ENCODE measurements at regions not wholly inside any gene's neighbourhood (a gene's known extent, or its start where the extent isn't known, plus 50 kb on each side); places are given as distances from the start of the nearest gene placed in this dataset.

DNA sequence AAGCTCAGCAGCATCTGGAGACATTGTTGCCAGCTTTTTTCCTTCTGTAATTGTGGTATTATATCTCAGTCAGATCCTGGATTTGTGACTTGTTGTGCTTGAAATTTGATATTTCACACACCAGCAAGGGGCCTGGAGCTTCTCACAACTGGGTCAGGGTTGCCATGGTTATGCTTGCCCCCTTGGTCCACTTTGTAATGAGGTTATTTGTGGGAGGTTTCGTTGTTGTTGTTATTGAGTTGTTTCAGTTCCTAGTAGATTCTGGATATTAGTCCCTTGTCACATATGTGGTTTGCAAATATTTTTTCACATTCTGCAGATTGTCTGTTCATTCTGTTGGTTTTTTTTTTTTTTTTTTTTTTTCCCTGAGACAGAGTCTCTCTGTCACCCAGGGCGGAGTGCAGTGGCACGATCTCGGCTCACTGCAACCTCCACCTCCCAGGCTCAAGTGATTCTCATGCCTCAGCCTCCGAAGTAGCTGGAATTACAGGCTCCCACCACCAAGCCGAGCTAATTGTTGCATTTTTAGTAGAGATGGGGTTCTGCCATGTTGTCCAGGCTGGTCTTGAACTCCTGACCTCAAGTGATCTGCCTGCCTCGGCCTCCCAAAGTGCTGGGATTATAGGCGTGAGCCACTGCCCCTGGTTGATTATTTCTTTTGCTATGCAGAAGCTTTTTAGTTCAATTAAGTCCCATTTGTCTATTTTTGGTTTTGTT is 80.6 kb upstream of the ETV6 start:
- no peak for DNase-seq

DNA sequence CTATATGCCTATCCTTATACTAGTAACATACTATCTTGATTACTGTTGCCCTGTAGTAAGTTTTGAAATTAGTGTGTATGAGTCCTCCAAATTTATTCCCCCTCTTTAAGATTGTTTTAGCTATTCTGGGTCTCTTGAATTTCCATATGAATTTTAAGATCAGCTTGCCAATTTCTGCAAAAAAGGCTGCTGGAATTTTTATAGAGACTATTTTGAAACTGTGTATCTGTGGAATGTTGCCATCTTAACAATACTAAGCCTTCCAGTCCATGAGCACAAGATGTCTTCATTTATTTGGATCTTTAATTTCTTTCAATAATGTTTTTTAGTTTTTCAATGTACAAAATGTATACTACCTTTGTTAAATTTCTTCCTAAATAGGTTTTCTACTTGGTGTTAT is 79.8 kb upstream of the ETV6 start:
- DNase-seq: no peak

DNA sequence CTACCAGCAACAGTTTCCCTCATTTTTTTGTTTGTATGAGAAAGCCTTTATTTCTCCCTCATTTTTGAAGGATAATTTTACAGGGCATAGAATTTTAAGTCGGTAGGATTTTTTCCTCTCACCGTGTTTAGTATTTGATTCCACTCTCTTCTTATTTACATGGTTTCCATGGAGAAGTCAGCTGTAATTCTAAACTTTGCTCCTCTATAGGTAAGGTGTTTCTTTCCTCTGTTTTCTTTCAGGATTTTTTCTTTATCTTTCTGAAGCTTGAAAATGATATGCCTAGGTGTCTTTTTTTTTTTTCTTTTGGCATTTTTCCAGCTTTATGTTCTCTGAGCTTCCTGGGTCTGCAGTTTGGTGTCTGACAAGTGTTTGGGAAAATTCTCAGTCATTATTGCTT is 75.6 kb upstream of the ETV6 start:
- no peak for DNase-seq

DNA sequence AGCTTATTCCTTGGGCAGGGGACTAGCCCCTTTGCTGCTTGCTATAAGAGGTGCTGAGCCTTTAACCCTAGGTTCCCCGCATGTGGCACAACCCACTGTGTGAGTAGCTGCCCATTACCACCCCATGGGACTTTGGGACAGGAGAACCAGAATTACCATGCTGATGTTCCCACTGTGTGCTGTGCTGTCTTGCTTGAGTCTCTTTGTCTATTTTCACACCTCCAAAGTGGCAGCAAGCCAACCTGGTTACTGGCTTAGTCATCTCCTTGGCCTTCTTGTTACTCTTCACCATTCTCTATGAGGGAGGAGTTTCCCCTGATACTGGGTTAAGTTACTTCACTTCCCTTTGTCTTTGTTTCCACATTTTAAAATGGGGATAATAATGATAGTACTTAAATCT is 73.4 kb upstream of the ETV6 start:
- DNase-seq: peak; percentile 43

DNA sequence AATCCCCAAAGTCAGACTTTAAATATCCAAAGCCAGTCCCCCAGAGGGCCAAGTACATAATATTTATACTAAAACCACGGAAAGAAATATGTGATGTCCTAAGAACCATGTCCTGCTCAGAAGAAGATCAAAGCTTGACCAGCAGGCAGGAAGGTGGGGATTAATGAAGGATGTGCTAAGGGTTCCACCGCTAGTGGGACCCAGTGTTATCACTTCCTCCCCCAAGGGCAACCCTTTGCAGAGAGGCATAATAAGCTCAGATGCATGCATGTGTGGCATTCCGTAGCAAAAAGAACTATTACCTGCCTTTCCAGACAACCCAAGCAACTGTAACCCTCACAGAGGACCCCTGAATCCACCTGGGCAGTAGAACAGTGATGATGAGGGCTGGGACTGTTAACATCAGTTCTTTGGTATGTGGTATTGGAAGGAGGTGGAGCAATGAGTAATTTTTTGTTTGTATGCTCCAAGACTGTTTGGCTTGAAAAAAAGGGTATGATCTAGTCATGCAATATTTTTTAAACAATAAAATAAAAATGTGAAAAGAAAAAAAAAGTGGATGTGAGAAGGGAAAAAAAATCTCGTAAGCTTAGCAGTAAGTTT is 71.7 kb upstream of the ETV6 start:
- DNase-seq: no peak

DNA sequence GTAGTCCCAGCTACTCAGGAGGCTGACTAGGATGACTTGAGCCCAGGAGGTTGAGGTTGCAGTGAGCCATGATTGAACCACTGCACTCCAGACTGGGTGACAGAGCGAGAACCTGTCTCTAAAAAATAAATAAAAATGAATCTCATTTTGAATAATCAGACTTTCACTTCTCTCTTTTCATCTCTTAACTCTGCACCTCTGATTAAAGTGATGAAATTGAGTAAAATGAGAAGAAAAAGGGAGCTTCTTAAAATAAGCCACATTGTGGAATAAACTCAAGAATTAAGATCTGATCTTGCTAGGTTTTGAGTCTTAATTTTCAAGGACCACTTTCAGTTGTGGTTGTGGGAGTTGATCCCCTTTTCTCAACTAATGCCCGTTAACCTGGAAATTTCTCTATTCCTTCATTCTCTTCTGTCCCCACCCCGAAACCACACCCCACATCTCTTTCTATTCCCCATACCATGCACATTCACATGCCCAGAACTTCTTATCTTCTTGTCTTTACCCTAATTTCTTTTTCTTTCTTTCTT is 70.9 kb upstream of the ETV6 start:
- peak; percentile 53 for DNase-seq

DNA sequence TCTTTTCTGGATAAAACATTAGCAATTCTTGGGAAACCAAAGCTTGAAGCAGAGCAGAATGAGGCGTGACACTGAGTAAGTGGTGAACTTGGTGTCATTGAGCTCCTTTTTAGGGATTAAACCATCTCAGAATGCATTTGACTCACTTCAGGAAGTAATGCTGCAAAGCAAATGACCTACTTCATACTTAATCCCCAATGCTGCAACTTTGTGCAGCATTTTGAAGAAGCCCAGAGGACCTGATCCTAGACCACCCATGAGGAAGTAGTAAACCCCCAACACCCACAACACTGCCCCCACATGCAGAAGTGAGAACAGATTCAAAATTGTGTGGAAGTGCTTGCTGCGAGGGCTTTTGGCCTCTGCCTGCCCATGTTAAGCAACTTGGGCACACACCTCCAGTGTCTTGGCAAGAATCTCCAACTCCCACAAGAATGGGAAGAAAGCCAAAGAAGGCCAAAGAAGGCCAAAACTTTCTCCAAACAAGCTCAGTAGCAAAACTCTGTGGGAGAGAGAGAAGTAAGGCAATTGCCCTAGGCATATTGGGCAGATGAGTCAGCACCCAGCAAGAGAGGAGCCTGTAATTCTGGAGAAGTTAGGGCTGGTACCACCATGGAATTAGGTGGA is 69.2 kb upstream of the ETV6 start:
- peak; percentile 31 for DNase-seq

DNA sequence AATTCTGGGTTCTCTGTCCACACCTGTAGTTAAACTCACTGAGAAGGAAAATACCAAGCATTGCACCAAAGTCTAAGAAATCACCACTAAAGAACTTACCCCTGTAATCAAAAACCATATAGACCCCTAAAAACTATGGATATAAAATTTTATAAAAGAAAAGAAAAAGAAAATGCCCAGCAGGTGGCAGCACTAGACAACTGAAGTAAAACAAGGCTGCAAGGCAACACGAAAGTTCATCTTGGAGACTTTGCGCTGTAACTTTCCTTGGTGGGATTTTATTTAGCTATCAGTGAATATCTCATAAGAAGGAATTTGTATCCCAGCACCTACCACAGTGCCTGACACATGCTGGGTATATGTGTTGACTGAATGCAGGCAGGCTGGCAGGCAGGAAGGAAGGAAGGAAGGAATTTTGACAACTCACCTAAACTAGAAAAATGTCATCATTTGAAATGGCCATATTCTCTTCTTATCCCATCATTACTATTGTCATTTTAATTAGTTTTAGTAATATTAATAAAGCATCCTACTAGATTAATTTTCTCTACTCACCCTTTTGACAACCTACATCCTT is 68.2 kb upstream of the ETV6 start:
- DNase-seq: peak; percentile 73

DNA sequence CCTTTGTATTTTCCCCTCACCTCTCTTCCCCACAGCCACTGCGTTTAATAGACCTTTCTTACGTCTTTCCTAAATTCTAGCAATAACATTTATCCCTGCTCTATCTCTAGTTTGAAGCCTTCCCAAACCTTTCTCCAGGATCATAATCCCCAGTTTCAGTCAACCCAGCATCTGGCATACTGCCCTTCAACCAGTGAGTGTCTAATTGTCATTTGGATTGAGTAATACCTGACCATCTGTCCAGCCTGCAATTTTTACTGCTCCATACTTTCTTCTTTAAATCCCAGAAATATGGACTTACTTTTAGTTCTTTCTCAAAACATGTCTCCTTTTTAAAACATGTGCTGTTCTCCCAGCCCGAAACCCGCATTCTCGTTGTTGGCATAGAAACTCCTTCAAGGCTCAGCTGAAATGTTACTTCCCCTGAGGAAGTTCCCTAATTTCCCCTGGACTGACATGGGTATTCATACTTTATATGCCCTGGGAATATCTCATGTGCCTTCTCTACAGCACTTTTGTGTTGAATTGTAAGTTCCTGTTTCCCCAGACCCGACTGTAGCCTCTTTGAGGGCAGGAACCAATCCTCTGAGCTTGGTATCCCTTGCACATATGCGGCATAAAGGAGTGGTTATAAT is 65.1 kb upstream of the ETV6 start:
- no peak for DNase-seq

DNA sequence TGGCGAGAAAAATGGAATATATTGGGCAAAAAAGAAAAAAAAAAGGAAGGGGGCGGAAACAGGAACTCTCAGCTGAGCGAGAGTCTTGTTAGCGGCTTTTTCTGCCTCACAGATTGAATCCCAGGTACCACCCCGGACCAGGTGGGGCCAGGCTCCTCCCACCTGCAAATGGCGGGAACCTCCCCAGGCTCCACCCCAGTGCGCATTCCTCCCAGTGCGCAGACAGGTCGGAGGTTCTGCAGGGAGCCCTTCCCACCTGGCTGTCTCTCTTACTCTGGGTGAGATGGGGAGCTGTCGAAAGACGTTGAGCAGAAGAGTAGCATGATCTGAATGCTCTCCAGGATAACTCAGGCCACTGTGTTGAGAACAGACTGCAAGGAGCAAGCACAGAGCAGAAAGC is 57.0 kb upstream of the ETV6 start:
- DNase-seq: no peak

DNA sequence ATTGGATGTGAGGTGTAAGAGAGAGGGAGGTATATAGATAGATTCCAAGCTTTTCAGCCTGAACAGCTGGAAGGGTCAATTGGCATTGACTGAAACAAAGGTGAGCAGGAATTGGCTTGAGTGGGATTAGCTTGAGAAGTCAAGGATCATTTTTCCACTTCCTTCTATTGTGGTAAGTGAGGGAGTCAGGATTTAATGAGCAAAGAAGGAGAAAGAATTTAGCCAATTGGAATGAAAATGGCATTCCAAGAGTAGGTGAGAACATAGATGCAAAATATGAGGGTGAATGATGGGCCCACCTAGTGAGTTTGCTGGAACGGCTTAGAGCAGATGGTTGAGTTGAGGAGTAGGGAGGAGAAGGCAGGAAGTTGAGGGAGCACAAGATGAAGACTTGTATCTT is 56.5 kb upstream of the ETV6 start:
- no peak for DNase-seq

DNA sequence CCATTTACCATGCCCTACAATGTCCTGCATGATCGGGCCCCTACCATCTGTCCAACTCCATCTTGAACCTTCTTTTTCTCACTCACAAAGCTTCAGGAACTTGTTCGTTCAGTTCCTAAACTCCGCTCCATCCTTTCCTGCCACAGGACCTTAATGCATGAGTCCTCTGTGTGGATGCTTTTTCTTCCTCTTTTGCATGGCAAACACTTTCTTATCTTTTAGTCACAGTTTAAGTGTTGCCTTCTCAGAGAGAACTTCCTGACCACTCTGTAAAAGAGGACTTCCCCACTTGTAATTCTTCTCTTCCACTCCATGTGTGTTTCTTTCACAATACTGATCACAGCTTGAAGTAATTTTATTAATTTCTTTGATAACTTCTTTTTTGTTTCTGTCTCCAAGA is 54.4 kb upstream of the ETV6 start:
- no peak for DNase-seq

DNA sequence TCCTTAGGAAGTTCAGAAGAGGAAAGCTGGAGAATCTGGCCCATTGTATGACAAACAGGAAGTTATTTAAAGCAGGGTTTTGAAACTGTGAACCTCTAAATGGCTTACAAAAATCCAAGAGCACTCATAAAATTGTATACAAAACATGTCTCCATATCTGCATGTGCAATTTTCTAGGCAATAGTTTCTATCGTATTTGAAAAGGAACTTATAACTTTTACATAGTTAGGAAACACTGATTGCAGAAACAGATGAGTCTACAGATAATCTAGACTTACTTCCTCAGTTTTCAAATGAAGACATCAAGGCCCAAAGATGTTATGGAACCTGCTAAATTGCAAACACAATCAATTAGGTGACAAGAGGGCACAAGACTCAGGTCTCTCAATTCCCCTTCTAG is 53.3 kb upstream of the ETV6 start:
- DNase-seq: no peak

DNA sequence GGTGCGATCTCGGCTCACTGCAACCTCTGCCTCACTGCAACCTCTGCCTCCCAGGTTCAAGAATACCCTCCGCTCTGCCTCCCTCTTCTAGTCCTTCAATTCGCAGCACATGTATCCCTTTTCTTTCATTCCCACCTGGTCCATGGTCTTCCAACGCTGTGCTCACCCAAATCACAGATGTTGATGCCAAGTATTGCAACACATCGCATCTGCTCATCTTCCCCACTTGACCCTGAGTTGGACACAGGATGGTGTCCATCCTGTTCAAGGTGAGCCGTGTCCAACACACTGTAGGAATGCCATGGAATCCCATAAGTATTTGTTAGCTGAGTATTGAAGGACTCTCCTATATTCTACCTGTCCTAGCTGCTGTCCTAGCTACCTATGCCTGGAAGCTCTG is 50.6 kb upstream of the ETV6 start:
- DNase-seq: no peak
